Kasumi-1 (cell line): ENCODE measurements at regions not wholly inside any gene's neighbourhood (a gene's known extent, or its start where the extent isn't known, plus 50 kb on each side); places are given as distances from the start of the nearest gene placed in this dataset.
"Not testable (repeated sequence)": the region's sequence is repeated elsewhere in the genome, so short reads cannot be mapped to it uniquely, and the experiment has no call there.

ENCODE experiments used
- DNase-seq, 2 experiments: peaks; one replicate each; lab custom pipeline; 2025; lab: John Stamatoyannopoulos, UW

DNA sequence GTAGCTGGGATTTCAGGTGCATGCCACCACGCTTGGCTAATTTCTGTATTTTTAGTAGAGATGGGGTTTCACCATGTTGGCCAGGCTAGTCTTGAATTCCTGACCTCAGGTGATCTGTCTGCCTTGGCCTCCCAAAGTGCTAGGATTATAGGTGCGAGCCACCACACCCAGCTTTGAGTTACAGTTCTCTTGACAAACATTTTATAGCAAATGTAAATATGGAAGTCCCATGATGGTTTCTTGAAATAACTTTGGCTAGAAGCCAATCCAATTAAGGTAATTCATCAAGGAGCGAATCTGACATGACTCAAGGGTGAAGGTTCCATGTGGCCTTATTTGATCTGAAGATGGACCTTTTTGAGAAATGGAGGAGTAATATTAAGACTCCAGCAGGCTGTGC is 76.2 kb upstream of the RFLNA start:
- DNase-seq = not testable (repeated sequence)

DNA sequence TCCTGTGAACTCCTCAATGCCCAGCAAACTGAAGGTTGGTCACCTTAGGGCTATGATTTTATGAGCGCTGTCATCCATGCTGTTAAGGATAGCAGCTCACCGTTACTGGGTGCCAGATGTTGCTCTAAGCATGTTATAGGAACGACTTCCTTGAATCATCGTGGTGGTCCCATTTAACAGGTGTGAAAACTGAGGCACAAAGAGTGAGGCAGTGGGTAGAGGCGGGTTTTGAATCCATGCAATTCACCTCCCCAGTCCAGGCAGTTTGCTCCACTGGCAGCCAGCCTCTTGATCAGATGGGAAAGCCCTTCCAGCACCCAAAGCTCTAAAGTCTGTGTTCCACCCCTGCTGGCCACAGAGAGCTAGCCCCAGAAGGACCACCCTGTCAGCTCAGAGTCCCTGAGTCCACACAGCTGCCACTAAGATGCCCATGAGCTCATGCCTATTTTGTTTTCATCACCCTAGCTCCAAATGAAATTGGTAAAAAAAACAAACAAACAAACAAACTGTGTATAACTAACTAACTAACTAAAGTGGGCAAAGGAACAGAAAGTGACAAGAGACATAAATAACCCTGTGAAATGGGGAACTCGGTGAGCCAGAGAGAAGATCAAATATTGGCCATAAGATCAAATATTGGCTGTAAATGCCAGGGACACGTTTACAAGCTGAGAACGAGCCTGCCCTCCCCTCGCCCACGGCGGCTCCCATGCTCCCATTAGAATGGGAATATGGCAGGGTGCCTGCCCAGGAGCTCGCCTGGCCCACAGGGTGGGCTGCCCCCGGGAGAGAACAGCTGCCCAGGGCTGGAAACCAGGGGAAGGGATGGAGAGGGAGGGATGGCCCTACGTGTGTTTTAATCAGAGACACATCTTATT is 72.3 kb upstream of the RFLNA start:
- DNase-seq = no peak

DNA sequence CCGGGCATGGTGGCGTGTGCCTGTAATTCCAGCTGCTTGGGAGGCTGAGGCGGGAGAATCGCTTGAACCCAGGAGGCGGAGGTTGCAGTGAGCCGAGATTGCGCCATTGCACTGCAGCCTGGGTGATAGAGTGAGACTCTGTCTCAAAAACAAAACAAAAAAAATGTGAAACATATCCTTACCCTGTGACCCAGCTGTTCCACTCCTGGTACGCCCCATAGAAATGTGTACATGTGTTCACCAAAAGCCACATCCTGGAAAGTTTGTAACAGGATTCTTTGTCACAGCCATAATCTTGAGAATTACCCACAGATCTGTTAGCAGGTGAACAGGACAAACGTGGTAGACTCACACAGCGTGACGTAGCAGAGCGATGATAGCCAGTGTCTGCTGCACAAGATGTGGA is 71.2 kb upstream of the RFLNA start:
- not testable (repeated sequence) for DNase-seq

DNA sequence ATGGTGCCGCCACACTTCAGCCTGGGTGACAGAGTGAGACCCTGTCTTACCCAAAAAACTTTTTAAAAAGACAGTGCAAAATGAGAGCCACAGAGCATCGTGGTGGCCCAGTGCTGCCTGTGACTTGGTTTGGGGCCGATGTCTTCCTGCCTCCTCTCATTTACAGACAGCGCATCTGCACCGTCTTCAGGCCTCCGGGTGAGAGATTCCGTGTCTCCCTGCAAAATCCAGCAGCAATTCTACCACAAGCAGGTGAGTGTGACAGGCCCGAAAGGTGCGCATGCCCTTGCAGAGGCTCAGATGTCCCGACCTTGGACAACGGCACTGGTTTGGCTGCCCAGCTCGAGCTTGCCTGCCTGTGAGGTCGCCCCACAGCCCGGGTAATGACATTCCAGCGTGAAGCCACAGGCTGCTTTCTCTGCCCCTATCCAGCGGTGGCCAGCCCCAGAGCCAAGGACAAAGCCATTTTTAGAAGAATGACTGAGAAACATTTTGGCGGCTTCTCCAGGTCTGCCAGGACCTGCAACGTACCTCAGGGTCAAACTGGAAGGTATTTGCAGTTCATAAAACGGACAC is 70.3 kb upstream of the RFLNA start:
- no peak for DNase-seq

DNA sequence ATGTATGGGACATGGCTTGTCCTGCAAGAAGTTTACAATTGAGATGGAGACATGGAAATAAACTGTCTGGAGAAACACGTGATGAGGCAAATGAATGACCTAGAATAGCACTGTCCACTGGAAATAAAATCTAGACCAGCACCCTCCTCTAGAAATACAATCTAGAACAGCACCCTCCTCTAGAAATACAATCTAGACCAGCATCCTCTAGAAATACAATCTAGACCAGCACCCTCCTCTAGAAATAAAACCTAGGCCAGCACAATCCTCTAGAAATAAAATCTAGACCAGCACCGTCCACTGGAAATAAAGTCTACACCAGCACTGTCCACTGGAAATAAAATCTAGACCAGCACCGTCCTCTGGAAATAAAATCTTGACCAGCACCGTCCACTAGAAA is 69.2 kb upstream of the RFLNA start:
- no peak for DNase-seq

DNA sequence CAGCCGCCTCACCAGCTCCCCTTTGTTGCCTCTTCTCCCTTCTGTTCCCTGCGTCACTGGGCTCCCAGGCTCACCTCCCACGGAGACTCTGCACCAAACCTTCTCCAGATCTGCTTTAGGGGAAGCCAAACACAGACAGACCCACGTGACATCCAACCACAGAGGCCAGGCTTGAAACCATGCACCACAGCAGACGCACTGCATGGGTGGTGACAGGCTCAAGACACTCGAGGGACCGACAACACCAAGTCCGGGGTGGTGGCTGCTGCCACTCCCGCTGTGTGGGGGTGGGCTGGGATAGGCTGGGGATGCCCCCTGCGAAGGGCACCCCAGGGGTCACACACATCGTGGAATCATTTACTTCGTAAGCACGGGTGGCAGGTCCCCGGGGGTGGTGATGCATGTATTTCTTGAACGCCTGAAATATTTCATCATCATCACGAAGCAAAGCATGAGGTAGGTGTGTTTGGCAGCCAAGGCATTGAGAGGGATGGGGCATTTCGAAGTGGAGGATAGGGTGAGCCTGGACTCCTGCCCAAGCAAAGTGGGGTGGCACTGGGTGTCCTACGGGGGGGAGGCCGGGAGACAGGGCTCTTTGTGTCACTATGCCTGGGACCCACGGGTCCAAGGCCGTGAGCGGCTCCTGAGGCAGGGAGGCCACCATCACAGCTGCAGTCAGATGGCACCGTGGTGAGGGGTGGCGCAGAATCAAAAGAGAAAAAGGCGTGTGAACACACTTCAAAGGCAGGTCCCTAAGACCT is 66.8 kb upstream of the RFLNA start:
- DNase-seq = no peak

DNA sequence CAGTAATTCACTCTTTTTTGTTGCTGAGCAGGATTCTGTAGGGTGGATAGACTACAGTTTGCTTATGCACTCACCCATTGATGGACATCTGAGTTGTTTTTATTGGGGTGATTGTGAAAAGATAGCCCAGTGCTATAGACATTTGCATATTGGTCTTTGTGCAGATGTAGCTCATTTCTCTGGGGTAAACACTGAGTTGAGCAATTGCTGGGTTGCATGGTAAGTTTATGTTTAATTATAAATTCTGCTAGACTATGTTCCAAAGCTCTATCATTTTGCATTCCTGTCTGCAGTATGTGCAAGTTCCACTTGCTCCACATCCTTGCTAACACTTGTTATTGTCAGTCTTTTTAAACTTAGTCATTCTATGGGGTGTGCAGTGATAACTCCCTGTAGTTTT is 65.4 kb upstream of the RFLNA start:
- no peak for DNase-seq

DNA sequence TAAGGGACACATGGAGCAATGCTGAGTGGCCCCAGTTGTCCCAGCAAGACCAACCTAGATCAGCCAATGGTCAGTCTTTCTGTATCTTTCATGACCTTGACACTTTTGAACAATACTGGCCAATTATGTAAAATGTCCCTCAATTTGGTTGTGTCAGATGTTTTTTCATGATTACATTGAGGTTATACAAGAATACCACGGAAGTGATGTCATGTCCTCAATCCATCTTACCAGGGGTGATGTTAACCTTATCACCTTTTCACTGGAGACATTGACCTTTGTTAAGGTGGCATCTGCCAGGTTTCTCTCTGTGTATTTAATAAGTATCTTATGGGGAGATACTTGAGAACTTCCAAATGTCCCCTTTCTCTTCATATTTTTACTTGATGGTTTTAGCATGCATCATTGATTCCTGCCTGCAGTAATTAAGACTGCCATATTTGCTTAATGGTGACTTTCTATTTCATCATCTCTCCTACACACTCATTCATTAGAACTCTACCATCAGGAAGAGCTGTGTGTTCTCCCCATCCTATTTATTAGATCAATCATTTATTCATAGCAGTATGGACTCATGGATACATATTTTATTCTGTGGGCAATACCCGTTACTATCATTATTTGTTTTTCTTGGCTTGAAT is 64.7 kb upstream of the RFLNA start:
- DNase-seq = no peak

DNA sequence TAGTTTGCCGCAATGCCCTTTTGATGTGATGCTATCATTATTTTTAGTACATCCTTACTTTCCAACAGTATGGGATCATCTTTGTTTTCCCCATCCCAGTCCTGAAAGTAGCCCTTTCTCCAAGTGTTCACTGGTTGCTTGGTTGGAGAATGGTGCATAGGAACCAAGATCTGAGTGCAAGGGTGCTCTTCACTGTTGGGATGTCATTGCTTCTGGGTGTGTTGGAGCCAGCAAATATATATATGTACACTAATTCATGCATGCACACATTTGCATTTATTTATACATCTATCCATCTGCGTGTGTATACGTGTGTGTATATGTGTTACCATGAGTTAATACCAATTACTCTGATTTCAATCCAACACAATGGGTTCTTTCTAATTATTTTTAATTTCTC is 64.1 kb upstream of the RFLNA start:
- no peak for DNase-seq

DNA sequence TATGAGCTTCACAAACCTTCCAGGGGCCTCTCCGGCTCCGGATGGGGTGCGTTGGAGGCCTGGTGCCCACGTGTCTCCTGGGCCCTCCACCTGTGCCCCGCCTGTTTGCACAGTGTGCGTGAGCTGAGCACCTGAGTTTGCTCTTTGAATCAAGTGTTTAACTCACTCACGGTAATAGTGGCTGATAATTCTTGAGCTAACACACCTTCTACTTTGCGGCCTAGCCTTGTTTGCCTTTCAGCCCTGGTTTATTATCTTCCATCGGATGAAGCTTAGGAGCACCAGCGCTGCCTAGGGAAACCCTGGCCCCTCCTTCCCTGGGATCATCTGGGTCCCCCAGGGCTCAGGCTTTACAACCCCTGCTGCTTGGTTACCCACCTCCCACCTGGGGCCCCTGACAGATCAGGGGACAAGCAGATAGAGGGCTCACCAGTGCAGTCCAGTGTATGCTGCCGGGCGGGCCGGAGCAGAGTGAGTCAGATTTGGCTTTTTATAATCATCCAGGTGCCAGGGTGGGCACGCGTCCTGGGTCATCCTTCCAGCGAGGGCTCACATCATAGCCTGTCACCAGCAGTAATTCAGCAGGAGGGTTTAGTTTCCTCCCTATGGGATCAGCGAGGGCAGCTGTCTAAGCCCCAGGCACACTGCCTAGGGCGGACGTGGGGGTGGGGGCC is 62.8 kb upstream of the RFLNA start:
- DNase-seq = no peak

DNA sequence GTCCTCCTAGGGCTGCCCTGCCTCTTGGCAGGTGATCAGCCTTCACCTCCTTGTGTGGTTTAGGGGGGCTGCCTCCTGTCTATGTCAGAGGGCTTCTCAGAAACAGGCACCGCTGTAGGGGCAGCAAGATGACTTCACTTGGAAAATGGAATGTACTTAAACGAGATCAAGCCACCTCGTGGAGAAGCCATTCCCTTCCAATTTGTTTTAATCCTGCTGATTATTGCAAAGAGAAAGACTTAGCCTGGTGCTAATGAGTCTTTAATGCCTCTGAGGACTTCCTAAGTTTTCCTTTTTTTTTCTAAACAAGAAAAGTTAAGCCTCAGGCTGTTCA is 62.3 kb upstream of the RFLNA start:
- no peak for DNase-seq

DNA sequence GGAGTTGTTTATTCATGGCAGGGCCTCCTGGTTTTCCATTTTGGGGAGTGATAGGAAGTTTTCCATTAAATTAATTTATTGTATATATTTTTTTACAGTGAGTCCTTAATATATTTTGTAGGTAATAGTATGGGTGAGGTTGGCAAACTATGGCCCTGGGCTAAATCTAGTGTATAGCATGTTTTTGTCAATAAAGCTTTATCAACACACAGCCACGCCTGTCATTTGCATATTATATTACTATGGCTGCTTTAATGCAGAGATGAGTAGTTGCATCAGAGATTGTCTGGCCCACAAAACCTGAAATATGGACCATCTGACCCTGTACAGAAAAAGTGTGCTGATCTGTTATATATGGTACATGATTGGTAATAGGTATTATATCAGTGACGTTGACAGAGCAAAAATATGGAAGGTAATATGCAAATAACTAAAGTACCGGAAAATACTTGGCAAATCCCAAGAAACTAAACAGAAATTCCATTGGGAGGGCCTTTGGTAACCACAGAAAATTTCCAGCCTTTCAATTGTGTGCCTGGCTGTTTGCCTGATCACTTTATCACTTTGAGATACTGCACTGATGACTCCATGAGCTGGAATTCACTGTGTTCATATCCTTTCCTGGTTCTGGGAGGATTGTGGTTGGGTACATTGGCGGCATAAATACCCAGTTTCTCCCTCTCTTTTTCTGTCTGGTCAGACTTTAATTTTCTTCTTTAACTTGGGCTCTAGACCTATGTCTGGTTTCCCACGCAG is 61.7 kb upstream of the RFLNA start:
- no peak for DNase-seq

DNA sequence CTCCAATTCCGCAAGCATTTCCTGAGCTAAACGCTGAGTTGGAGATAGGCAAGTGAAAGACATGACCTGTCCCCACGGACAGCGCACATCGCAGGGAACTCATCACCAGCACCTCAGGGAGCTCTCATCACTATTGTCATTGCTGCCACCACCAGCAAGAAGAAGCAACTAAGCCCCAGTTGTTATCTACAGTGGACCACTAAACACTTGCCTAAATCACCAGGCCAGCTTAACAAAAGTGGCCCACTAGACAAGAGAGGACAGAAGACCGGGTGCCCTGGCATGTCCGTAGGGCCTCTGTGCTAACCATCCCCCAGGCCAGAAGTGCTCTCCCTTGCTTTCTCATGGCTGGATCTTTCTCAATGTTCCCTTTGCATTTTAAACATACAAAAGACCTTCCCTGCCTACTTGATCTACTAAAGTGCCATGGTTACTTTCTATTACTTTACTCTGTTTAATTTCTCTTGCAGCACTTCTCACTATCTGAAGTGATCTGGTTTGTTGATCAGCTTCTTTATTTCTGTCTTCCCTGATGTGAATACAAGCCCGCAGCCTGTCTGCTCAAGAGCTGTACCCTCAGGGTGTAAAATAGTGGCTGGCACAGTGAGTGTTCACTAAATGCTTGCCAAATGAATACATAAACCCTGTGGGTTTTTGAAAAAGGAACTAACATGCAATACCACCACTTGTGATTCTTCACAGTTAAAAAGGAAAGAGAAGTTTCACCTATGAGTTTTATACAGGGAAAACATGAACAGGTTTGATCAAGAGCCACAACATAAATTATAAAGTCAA is 60.9 kb upstream of the RFLNA start:
- no peak for DNase-seq

DNA sequence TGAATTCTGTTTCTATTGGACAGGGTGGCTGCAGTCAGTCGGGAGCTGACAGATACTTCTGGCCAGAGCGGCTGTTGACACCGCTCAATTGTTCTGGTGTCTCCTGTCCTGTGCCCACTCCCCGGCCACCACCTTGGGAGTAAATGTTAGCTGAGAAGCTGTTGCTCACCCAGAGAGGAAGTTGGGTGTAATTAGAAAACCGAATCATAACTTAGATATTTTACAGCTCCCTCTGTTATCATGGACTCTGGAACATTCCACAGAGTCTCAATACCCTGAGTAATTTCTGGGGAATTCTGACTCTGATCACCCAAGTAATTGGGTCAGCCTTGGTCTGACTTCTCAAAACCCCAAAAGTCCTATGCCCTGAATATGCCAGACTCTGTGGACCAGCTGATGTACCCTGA is 58.3 kb upstream of the RFLNA start:
- no peak for DNase-seq

DNA sequence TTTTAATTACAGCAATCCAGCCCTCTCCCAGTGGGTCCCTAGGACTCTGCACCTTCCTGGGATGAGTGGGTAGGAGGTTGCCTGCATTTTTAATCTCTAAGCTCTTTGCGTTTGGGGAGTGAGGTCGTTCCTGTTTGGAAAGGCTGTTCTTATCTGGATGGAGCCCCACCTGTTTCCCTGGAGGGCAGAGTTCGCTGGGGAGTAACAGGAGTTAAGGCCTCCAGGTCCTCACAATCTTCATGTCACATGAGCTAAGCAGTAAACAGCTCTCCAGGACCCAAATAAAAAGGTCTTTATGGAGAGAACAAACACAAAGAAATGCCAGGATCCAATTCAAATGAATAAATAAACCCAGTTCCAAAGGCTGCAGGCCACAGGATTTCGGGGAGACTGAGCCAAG is 56.0 kb upstream of the RFLNA start:
- DNase-seq = no peak

DNA sequence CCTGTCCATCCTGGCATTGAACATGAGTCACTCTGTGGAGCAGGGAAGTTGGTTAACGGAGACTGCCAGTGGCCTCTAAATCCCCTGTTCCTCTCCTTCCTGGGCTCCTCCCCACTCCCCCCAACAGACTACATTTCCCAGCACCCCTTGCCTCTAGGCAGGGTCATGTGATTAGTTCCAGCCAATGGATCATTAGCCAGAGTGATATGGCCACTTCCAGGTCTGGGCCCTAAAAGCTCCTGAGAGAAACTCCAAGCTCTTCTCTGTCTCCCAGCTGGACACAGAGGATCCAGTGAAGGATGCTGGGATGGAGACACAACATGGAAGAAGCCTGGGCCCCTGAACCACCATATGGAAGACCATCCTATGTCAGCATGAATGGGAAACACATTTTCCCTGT is 54.4 kb upstream of the RFLNA start:
- DNase-seq = no peak

DNA sequence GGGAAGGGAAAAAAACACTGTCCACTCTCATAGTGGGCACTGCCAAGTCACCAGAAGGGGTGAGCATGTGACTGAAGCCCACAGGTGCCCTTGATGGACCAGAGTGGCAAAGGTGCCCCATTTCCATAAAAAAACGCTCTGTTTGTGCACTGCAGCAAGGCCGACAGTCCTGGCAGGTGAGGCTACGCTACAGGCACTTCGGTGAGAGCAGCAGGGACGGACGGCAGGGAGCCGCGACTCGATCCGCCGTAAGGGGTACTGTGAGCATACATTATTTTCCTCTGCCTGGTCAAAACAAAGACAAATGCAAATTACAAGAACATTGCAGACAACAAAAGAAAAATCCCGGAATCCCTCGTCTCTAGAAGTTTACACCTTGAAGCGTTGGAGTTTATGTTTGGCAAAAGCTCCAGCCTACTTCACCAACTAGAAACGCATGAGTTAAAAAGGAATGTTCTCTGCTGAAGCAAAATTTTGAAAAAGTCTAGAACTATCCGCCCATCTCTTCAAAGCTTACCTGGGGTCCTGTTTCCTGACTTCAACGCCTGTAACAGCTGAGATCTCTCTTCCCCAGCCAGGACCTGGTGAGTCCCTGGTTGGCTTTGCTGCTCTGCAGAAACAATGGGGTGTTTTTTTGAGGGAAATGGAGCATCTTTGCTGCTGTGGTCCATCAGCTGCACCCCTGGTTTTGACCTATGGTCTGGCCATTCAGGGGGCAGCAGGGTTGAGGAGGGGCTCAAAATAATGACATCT is 52.9 kb upstream of the RFLNA start:
- no peak for DNase-seq

DNA sequence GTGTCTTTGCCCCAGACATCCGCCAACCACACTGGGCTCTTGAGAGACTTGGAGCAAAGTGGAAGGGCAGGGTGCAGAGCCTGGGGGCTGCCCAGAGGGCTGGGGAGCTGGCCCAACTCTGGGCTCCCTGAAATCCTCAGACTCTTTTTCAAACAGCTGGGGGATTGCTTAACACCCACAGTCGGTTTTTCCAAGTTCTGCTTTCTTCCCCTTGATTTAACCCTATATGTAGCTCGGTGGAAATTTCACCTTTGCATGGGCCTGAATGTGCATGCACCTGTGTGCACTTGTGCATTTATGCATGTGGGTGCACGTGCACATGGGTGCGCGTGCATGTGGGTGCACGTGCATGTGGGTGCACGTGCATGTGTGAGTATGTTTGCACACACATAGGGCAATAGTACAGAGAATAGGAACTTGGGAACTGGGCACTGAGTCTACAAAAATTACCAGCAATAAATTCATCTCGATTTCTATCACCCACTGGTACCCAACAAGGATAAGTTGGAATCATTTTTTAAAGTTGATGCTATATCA is 52.3 kb upstream of the RFLNA start:
- DNase-seq = peak; percentile 45 to 51

DNA sequence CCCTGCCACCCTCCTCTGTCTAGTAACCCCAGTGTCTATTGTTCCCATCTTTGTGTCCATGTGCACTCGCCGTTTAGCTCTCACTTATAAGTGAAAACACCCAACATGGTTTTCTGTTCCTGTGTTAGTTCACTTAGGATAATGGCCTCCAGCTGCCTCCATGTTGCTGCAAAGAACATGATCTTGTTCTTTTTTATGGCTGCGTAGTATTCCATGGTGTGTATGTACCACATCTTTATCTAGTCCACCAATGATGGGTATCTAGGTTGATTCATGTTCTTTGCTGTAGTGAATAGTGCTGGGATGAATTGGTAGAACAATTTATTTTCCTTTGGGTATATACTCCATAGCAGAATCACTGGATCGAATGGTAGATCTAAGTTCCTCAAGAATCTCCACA is 51.0 kb upstream of the RFLNA start:
- no peak for DNase-seq
